GM23248 (cell line): ENCODE measurements at regions not wholly inside any gene's neighbourhood (a gene's known extent, or its start where the extent isn't known, plus 50 kb on each side); places are given as distances from the start of the nearest gene placed in this dataset.

Experiments
- DNase-seq: peaks from one replicate; pipeline ENCODE4 v3.0.0-alpha.2; 2015
- H2AFZ ChIP-seq: fragments of 200-600 bp; sonication (generic); 2 replicates; pipeline ENCODE4 v1.6.1; 2016; ENCODE audit warnings: antibody characterized with exemption
- H3F3A ChIP-seq: fragments of 200-600 bp; sonication (generic); 2 replicates; pipeline ENCODE4 v1.6.1; 2016; ENCODE audit warnings: mild to moderate bottlenecking, antibody characterized with exemption, mixed run types; ENCODE audit not compliant: insufficient read depth
- H3K27ac ChIP-seq: fragments of 200-600 bp; sonication (generic); 2 replicates; pipeline ENCODE4 v1.5.1; 2016; ENCODE audit warnings: mild to moderate bottlenecking
- H3K27me3 ChIP-seq: fragments of 200-600 bp; sonication (generic); replicated peaks from 2 replicates; pipeline ENCODE4 v1.6.1; 2016; ENCODE audit warnings: mild to moderate bottlenecking; ENCODE audit not compliant: insufficient read depth
- H3K36me3 ChIP-seq: fragments of 200-600 bp; sonication (generic); 2 replicates; pipeline ENCODE4 v1.6.1; 2016; ENCODE audit warnings: low read depth, mild to moderate bottlenecking
- H3K4me1 ChIP-seq: fragments of 200-600 bp; sonication (generic); 2 replicates; pipeline ENCODE4 v1.6.1; 2016; ENCODE audit warnings: mild to moderate bottlenecking; ENCODE audit not compliant: insufficient read depth
- H3K4me2 ChIP-seq: fragments of 200-600 bp; sonication (generic); one replicate; pipeline ENCODE4 v1.6.1; 2016; ENCODE audit warnings: mild to moderate bottlenecking; ENCODE audit not compliant: unreplicated experiment
- H3K4me3 ChIP-seq: fragments of 200-600 bp; sonication (generic); 2 replicates; pipeline ENCODE4 v1.5.1; 2016; ENCODE audit warnings: mild to moderate bottlenecking
- H3K79me2 ChIP-seq: fragments of 200-600 bp; sonication (generic); 2 replicates; pipeline ENCODE4 v1.6.1; 2016; ENCODE audit warnings: mild to moderate bottlenecking; ENCODE audit not compliant: insufficient read depth
- H3K9ac ChIP-seq: fragments of 200-600 bp; sonication (generic); 2 replicates; pipeline ENCODE4 v1.6.1; 2016; ENCODE audit warnings: mild to moderate bottlenecking
- H3K9me2 ChIP-seq: fragments of 200-600 bp; sonication (generic); 2 replicates; pipeline ENCODE4 v1.6.1; 2016; ENCODE audit warnings: mixed run types, mild to moderate bottlenecking, moderate library complexity; ENCODE audit not compliant: insufficient read depth
- H3K9me3 ChIP-seq: fragments of 200-600 bp; sonication (generic); one replicate; pipeline ENCODE4 v1.6.1; 2017; ENCODE audit warnings: low read depth
- H4K20me1 ChIP-seq: fragments of 200-600 bp; sonication (generic); 2 replicates; pipeline ENCODE4 v1.6.0; 2016; ENCODE audit not compliant: insufficient read depth
- EZH2 ChIP-seq: fragments of 200-600 bp; sonication (generic); IDR thresholded peaks from 2 replicates; pipeline ENCODE4 v1.6.1; 2018; ENCODE audit warnings: antibody characterized with exemption, mild to moderate bottlenecking; ENCODE audit not compliant: insufficient read depth, poor library complexity, severe bottlenecking
- EZH2phosphoT487 ChIP-seq: fragments of 200-600 bp; sonication (generic); IDR thresholded peaks from 2 replicates; pipeline ENCODE4 v1.6.1; 2018; ENCODE audit warnings: antibody characterized with exemption, moderate library complexity, mild to moderate bottlenecking, low read depth; ENCODE audit not compliant: insufficient read depth
- WGBS, 2 experiments: methylation state at CpG; one replicate each; pipeline ENCODE4 v1.1.6; 2015 to 2017; ENCODE audit warnings: low lambda C conversion rate in 2 of 2, low coverage in 1 of 2; ENCODE audit errors: missing lambda C conversion rate in 2 of 2; 5-methylcytosine and 5-hydroxymethylcytosine counted together
- in situ Hi-C: fragments of 300-500 bp; cut with MboI; formaldehyde crosslinking; loops from 2 replicates; pipeline ENCODE4 v1.15.0; 2020

GRCh38 chr4:189265515-189265914 lies 675.2 kb upstream of the FRG1 start:
- Histone ChIP-seq H3K4me2 (no peak overlapping the region), H3K9me2 (no peaks in the 10 kb centered on the region), H3K4me1 (no peaks in the 10 kb centered on the region), H3K27me3 (no peaks in the 10 kb centered on the region), H4K20me1 (no peaks in the 10 kb centered on the region), H3K79me2 (no peaks in the 10 kb centered on the region), H2AFZ (no peak overlapping the region), H3F3A (no peaks in the 10 kb centered on the region), H3K36me3 (no peaks in the 10 kb centered on the region), H3K27ac (no peak overlapping the region), H3K9me3 (peaks cover 3% of the 10 kb centered on the region), H3K4me3 (no peak overlapping the region), H3K9ac (no peak overlapping the region)
- in situ Hi-C loops: no loop called here
- 45 to 52% methylated on average over 7 of the region's 7 CpGs for WGBS, 2 experiments
- no peak for TF ChIP-seq EZH2phosphoT487
- no peak for TF ChIP-seq EZH2
- DNase-seq: no peak

GRCh38 chr4:189267312-189267965 lies 673.2 kb upstream of the FRG1 start:
- no peaks in the 10 kb centered on the region for H3F3A ChIP-seq
- no peaks in the 10 kb centered on the region for H3K9me3 ChIP-seq
- no peaks in the 10 kb centered on the region for H3K36me3 ChIP-seq
- H3K9me2 ChIP-seq: no peaks in the 10 kb centered on the region
- no peak overlapping the region for H3K4me3 ChIP-seq
- TF ChIP-seq EZH2phosphoT487: no peak
- TF ChIP-seq EZH2: no peak
- H3K4me1 ChIP-seq: no peaks in the 10 kb centered on the region
- in situ Hi-C loops: no loop called here
- 22 to 30% methylated on average over 3 of the region's 3 CpGs for WGBS, 2 experiments
- H3K27me3 ChIP-seq: no peaks in the 10 kb centered on the region
- no peaks in the 10 kb centered on the region for H4K20me1 ChIP-seq
- no peak for DNase-seq
- H3K4me2 ChIP-seq: no peak overlapping the region
- no peak overlapping the region for H3K9ac ChIP-seq
- H2AFZ ChIP-seq: no peak overlapping the region
- H3K27ac ChIP-seq: no peak overlapping the region
- H3K79me2 ChIP-seq: no peaks in the 10 kb centered on the region

- Histone ChIP-seq H3K9ac (no peak overlapping the region), H3K27me3 (no peaks in the 10 kb centered on the region), H3F3A (no peaks in the 10 kb centered on the region), H3K9me2 (no peaks in the 10 kb centered on the region), H3K4me3 (no peak overlapping the region), H3K4me1 (no peaks in the 10 kb centered on the region), H3K36me3 (no peaks in the 10 kb centered on the region), H2AFZ (no peak overlapping the region), H4K20me1 (no peaks in the 10 kb centered on the region), H3K27ac (no peak overlapping the region), H3K79me2 (no peaks in the 10 kb centered on the region), H3K4me2 (no peak overlapping the region), H3K9me3 (no peaks in the 10 kb centered on the region)
- no peak for DNase-seq
- no peak for TF ChIP-seq EZH2phosphoT487
- no peak for TF ChIP-seq EZH2
- WGBS, 2 experiments: 2 to 16% methylated on average over 2 to 3 of the region's 3 CpGs
- in situ Hi-C loops: no loop called here
These were observed 662.0 kb upstream of the FRG1 start for GRCh38 chr4:189278597-189279165.

GRCh38 chr4:189279188-189279587 lies 661.5 kb upstream of the FRG1 start:
- no peaks in the 10 kb centered on the region for H3K36me3 ChIP-seq
- no peak overlapping the region for H3K9ac ChIP-seq
- DNase-seq: no peak
- H3K4me1 ChIP-seq: no peaks in the 10 kb centered on the region
- no peaks in the 10 kb centered on the region for H4K20me1 ChIP-seq
- H3K4me2 ChIP-seq: no peak overlapping the region
- H3K9me2 ChIP-seq: no peaks in the 10 kb centered on the region
- no peaks in the 10 kb centered on the region for H3K9me3 ChIP-seq
- in situ Hi-C loops: no loop called here
- H3F3A ChIP-seq: no peaks in the 10 kb centered on the region
- no peak overlapping the region for H3K27ac ChIP-seq
- H3K27me3 ChIP-seq: no peaks in the 10 kb centered on the region
- no peak overlapping the region for H2AFZ ChIP-seq
- H3K4me3 ChIP-seq: no peak overlapping the region
- TF ChIP-seq EZH2: no peak
- TF ChIP-seq EZH2phosphoT487: no peak
- H3K79me2 ChIP-seq: no peaks in the 10 kb centered on the region
- 23 to 28% methylated on average over 11 of the region's 11 CpGs for WGBS, 2 experiments

GRCh38 chr4:189285377-189285776 lies 655.3 kb upstream of the FRG1 start:
- no peak overlapping the region for H3K9ac ChIP-seq
- TF ChIP-seq EZH2phosphoT487 (no peak), EZH2 (no peak)
- no peaks in the 10 kb centered on the region for H3K79me2 ChIP-seq
- H3K4me3 ChIP-seq: no peak overlapping the region
- H3K36me3 ChIP-seq: no peaks in the 10 kb centered on the region
- H3K4me2 ChIP-seq: no peak overlapping the region
- no peaks in the 10 kb centered on the region for H3K4me1 ChIP-seq
- H3F3A ChIP-seq: no peaks in the 10 kb centered on the region
- no peaks in the 10 kb centered on the region for H3K9me2 ChIP-seq
- WGBS, 2 experiments: 28 to 41% methylated on average over 8 of the region's 8 CpGs
- H3K27me3 ChIP-seq: no peaks in the 10 kb centered on the region
- in situ Hi-C loops: no loop called here
- H3K27ac ChIP-seq: no peak overlapping the region
- H3K9me3 ChIP-seq: no peaks in the 10 kb centered on the region
- no peaks in the 10 kb centered on the region for H4K20me1 ChIP-seq
- no peak overlapping the region for H2AFZ ChIP-seq
- DNase-seq: no peak
